GM19193 (cell line): ENCODE measurements at regions not wholly inside any gene's neighbourhood (a gene's known extent, or its start where the extent isn't known, plus 50 kb on each side); places are given as distances from the start of the nearest gene placed in this dataset.

Source experiments
- POLR2A ChIP-seq: IDR thresholded peaks from 4 replicates; pipeline ENCODE4 v1.6.1; 2011; ENCODE audit not compliant: insufficient read depth, insufficient read length; ENCODE audit errors: extremely low read depth

DNA sequence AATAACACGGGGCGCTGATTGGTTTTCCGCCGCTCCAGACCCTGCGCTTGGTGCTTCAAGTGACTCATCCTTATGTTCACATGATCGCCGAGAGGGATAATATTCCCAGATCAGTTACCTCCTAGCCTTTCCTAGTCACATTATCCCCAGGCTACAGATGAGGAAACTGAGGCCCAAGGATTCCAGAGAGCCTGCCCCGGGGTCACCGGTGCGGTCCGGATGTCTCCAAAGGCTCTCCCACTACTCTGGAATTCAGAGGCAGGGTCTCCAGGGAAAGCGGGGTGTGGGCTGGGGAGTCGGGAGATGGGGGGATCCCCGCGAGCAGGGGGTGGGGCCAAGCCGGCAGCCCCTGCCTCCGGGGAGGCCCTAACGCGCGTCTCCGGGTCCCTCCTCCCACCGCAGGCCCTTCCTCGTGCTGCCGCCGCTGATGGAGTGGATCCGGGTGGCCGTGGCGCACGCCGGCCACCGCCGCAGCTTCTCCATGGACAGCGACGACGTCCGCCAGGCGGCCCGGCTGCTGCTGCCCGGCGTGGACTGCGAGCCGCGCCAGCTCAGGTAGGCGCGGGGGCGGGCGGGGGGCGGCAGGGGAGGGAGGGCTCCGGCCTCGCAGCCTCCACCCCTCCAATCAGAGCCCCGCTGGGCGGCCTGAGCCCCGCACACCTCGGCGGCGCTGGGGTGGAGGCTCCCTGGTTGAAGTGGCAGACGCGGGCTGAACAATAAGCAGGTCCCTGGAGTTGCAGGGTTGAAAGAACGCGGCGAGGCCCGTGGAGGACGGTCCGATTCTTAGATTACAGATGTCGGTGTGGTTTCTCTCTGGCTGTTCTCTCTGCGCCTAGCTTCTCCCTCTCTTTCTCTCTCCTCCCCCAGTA lies 104.6 kb upstream of the PWP1 start:
- no peak for TF ChIP-seq POLR2A

DNA sequence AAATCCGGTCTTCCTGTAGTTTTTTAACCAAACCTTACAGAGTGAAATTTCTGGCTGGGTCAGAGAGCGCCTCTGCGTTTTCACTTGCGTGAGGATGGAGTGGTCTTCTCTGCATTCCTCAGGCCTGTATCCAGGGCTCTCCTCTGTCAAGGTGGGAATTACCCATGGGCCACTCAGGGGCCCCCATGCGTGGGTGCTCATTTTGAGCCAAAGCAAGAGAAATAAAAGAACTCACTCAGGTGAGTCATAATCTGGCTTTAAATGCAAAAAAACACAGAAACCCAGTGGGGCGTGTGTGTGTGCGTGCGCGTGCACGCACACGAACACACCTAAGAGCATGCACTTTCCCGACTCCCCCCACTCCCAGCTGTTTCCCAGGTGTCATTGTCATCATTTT lies 104.0 kb upstream of the PWP1 start:
- TF ChIP-seq POLR2A: no peak

DNA sequence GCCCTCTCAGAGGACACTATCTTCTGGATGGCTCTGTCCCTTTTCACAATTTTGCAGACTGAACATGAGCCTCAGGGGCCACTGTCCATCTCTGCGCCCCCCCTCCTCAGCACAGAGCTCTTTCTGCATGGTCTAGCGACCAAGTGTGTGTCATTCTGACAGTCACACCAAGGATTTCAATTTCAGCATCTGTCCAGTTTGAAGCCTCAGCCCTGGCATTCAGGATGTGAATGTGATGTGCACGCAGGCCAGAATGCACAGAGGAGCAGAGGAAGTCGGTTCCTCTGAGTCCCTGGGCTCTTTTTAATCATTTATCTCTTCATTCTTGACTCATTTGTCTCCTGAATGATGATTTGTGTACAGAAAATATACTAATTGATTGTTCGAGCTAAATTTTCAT lies 102.0 kb upstream of the PWP1 start:
- no peak for TF ChIP-seq POLR2A

DNA sequence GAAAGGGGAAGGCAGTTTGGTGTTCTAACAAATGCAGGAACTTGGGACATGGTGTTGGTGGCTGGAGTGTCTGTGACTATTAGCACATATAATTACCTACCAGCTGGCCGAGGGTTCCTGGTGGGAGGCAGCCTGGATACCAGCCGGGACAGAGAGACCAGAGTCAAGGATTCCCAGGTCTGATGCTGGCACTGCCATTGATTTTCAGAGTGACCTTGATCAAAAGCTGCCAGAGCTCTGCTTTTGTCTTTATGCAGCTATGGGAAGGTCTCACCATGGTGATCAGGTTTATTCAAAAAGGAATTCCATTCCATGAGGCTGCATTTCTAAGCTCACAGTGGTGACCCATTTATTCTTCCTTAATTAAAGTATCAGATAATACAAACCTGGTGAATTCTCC lies 101.0 kb upstream of the PWP1 start:
- no peak for TF ChIP-seq POLR2A

DNA sequence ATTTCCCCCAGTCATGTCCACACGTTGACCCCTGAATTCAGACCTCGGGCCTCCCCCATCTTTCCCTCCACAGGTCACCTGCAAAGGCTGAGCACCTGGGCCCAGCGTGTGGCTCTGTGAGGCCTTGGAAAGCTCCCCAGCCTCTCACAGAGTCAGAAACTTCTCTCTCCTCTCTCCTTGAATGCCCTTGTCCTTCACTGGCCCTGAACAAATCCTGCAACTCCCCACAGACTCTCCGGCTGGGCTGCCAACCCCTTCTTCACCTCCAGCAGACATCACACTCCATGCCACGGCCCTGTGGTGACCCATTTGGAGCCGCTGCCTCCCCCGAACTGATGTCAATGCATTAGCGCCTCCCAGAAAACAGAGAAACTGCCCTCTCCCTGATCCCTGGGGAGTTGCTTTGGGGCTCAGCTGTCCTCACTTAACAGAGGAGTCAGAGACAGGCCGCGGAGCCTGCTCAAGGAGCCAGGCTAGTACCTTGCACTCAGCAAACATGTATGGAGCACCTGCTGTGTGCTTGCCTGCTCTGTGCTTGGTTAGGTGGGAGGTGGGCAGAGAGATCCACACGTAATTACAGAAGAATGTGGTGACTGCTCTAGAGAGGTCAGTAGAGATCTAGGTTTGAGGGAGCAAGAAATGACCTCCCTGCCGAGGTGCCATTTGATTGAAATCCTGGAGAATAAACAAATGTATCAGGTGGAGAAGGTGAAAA lies 99.2 kb upstream of the PWP1 start:
- no peak for TF ChIP-seq POLR2A

DNA sequence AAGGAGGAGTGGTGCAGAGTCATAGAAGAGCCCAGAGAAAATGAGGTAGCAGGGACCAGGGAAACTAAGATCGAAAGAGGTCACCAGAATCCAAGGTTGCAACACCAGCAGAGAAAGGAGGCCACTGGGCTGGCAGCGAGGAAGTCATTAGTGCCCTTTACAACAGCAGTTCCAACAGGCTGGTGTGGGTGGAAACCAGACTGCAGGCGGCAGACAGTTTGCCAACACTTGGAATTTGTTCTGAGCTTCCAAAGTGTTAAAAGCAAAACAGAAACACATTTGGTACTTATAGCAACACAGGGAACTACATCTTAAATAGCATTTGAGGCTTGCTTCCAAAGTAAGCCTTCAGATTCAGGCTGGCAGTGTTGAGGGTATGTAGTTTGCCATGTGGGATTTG lies 95.2 kb upstream of the PWP1 start:
- no peak for TF ChIP-seq POLR2A

DNA sequence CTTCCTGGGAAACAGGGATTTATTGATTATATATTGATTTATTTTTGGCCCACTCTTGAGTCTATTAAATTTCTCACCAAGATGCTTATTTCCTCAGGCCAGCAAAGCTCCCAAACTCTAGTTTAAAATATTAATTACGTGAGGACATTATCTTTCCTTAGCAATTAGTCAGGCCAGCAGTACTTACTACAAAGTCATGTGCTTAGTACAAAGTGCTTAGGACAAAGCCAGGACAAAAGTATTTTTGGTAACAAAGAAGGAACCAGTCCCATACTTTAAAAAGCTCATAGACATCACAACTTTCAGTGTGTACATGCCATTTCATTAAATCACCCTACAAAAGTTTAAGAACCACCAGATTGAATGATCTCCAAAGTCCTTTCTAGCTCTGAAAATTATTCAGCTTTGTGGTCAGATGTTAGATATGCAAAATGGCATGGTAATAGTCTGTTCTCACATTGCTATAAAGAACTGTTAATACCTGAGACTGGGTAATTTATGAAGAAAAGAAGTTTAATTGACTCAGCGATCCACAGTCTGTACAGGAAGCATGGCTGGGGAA lies 94.7 kb upstream of the PWP1 start:
- no peak for TF ChIP-seq POLR2A

DNA sequence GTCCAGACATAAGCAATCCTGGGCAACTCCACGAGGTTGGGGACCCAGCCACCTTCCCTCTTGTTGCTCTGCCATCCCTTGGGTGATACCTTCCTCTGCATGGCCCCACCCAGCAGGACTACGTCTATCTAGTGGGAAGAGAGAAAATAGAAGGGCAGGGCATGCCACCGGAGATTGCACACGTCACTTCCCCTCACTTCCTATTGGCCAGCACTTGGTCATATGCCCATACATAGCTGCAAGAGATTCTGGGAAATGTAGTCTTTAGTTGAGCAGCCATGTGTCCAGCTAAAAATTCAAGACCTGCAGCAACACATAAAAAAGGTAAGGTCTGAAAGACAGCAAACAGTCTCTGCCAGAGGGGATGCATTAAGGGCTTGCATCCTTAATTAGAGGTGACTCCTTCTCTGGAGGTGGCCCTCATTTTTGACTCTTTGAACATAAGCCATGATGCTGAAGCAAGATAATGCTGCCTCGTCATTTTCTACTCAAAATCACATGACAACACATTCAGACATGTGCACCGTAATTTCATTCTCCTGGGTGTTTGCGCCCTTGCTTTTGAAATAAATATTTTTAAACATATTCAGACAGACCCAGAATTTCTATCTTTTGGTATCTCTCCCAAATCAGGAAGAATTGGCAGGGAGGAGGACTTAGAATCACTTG lies 91.8 kb upstream of the PWP1 start:
- TF ChIP-seq POLR2A: no peak

DNA sequence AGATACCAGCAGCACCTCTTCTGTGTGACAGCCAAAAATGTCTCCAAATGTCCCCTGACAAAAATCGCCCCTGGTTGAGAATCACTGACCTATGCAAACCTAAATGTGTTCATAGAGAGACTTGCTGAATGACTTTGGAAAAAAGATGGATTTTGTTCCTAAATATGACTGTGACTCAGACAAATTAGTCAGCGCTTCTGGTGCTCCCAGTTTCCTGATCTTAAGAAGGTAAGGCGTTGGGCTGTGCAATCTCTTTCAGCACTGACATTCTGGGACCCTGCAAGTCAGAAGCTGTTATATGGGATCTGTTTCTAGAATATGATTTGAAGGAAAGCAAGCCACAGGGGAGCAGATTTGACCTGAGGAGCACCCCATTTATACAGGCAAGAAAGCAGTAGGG lies 90.6 kb upstream of the PWP1 start:
- no peak for TF ChIP-seq POLR2A

DNA sequence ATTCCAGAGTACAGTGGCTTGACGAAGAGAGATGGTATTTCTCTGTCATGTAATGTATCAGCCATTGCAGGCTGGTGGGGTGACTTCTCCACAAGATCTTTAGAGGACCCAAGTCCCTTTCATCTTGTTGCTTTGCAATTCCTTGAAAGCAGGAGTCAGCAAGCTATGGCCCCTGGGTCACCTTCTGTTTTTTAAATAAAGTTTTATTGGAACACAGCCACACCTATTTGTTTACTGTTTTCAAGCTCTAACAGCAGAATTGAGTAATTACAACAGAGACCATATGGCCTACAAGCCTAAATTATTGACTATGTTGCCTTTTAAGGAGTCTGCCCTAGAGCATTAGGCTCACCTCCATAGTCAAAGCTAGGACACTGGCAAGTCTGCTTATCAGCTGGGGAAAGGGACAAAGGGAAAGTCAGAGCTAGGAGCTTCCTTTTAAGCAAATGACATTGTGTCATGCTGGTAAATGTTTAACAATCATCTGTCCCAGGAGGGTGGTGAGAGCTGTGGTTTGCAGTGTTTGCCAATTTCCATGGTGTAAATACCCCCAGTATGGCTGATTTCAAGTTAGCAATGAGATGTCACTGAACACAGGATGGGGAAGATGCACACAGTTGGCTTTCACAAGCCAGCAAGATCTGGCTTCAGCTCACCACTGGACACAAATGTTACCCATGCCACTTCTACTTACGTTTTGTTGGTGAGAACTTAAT lies 87.7 kb upstream of the PWP1 start:
- no peak for TF ChIP-seq POLR2A

DNA sequence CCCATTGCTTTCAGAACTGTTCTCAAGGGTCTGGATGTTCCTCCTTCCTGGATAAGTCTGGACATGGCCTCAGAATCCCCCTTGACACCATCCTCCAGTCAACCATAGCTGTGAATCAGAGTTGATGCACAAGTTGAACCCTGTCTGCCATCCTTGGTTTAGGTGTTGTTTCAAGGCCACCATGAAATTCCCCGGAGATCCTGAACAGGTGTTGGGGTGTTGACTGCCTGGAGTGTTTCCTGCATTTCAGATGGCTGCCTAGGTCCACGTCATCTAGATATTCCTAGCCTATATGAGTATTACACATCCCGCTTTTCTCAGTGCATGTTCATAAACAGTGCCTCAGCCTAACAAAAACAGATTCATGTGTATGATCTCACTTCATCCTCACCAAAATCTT lies 86.7 kb upstream of the PWP1 start:
- TF ChIP-seq POLR2A: no peak

DNA sequence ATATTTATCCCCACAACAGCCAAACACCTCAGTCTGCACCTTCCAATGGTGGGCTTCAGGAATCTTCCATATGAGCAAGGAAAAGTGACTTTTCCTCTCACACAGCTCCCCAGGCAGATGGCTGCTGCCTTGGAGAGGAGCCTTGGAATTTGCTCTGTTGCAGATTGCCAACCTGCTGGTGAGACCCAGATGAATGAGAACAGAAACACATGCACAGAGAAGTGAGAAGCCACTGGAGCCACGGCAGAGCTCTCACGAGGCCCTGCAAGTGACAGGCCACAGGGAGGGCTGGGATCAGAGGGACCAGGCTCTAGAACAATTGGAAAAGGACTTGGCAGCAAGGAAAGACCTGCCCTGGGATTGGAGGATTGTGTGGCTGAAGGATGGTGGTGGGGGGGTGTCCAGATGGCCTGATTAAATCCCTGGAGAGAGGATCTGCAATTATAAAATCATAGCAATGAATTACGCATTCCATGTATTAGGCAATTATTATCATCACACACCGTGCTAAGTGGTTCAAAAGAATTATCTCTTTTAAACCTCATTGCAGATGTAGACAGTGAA lies 84.9 kb upstream of the PWP1 start:
- no peak for TF ChIP-seq POLR2A

DNA sequence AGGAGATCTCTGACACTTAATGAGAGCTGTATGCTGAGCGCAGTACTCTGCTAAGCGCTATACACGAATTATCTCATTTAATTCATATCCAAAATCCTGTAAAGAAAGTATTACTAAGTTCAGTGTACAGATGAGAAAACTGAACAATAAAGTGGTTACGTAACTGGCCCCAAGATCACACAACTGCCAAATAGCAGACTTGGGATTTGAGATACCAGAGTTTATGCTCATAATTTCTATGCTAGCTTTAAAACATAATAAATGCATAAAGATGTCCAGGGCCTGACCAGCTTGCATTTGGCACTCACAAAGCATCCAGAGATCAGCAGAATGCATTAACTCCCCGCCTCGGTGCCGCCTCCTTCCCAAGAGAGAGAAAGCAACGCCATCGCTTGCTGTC lies 83.2 kb upstream of the PWP1 start:
- TF ChIP-seq POLR2A: no peak

DNA sequence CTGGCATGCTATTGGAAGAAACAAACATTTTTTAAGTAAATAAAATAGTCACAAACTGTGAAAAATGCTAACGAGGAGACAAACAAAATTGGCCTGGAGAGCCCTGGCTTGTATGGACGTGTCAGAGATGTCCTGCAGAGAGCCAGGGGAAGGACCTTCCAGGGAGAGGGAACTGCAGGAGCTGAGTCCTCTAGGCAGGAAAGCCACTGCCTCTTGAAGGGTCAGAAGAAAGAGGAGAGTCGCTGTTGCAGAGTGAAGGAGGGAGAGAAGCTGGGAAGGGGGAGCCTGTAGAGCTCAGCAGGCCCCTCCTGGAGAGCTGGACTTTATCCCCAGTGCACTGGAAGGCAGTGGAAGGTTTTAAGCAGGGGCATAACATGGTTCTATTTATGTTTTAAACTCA lies 80.3 kb upstream of the PWP1 start:
- no peak for TF ChIP-seq POLR2A

DNA sequence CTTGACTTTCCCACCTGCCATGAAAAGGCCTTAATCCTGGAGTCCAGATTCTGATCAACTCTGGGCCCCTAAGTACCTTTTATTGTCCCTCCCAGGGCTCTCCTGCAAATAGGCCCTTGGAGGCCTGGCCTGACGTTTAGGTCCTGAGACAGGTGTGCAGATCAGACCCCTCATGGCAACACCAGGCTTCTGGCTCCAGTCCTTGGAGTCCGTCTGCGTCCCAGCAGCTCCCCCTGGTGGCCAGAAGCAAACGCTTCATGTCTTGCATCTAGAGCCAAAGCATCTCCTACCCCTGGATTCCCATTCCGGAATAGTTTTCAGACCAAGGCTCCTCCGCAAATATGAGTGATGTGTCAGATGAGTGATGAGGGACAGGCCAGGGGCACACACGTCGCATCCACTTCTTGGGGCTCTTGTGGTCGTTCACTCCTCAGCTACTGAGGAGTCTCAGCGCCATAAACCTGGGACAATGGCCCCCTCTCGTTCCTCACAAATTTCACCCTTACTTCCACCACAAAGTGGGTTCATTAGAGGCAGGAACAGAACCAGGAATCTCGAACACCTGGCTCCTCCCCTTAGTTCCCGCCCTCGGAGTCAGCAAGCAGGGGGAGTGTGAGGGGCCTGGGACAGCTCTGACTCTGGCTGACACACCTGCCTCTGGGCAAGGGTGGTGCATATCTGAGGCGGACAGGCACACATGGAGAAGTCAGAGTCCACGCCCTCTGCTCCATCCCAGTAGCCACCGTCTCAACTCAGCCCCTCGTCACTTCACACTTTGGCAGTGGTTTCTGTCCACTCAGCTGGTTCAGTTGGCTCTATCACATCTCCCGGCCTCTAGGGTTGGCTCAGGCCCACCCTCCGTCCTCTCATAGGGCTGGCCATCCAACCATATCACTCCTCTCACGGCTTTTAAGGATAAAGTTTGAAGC lies 77.9 kb upstream of the PWP1 start:
- no peak for TF ChIP-seq POLR2A
